Left renal cortex interstitium (tissue), 4 donors: ENCODE measurements at regions not wholly inside any gene's neighbourhood (a gene's known extent, or its start where the extent isn't known, plus 50 kb on each side); places are given as distances from the start of the nearest gene placed in this dataset.
"Not testable (repeated sequence)": the region's sequence is repeated elsewhere in the genome, so short reads cannot be mapped to it uniquely, and the experiment has no call there.

Experiments
- DNase-seq, 4 donors: peaks; one replicate each; pipeline ENCODE4 v3.0.0-alpha.2; 2013; ENCODE audit warnings: low read depth in 4 of 4, low spot score in 2 of 4, missing footprints in 1 of 4

GRCh38 chr4:63123441-63123840 is 1285.8 kb downstream of the TECRL start:
- DNase-seq = no peak

- no peak for DNase-seq
Measured at GRCh38 chr4:63122955-63123354, 1286.3 kb downstream of the TECRL start.

- DNase-seq = no peak
Measured at GRCh38 chr4:63106600-63106999, 1302.7 kb downstream of the TECRL start.

GRCh38 chr4:63105839-63106238 is 1303.4 kb downstream of the TECRL start:
- no peak for DNase-seq

GRCh38 chr4:63090641-63091040 is 1318.6 kb downstream of the TECRL start:
- no peak for DNase-seq

DNA sequence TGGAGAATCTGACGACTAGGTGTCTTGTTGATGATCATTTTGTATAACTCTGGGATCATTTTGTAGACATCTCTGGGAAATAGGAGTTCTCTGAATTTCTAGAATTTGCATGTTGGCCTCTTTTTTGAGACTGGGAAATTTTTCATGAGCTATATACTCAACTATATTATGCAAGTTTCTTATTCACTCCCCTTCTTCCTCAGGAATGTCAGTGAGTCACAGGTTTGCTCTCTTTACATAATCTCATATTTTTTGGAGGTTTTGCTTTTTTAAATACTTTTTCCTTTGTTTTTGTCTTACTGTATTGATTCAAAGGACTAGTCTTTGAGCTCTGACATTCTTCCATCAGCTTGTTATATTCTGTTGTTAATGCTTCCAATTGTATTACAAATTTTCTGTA is 1324.2 kb downstream of the TECRL start:
- DNase-seq = no peak

DNA sequence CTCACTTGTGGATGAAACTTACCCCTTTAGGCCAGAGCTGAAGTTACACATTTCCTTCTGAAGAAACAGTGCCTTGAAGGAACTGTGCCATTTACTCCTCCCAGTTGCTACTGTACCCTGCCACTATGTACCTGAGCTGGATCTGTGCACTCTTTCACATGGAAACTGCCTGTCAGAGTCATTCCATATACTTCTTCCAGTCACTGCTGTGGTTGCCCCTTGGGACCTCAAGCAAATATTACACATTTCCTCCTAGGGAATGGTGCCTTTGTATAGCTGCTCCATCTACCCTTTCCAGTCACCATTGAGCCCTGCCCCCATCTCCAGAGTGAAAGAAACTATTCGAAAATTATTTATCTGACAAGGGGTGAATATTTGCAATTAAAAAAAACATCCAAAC is 1328.3 kb downstream of the TECRL start:
- DNase-seq = no peak

- no peak for DNase-seq
Measured at GRCh38 chr4:63063760-63064159, 1345.5 kb downstream of the TECRL start.

DNA sequence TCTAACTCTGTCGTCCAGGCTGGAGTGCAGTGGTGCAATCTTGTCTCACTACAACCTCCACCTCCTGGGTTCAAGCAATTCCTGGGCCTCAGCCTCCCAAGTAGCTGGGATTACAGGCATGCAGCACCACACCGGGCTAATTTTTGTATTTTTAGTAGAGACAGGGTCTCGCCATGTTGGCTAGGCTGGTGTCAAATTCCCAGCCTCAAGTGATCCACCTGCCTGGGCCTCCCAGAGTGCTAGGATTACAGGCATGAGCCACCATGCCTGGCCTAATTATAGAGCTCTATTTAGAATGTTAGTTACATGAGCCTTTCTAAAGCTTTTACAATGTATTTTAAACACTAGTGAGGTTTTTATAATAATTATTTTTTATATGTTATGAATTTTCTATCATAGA is 1346.4 kb downstream of the TECRL start:
- DNase-seq = not testable (repeated sequence)

DNA sequence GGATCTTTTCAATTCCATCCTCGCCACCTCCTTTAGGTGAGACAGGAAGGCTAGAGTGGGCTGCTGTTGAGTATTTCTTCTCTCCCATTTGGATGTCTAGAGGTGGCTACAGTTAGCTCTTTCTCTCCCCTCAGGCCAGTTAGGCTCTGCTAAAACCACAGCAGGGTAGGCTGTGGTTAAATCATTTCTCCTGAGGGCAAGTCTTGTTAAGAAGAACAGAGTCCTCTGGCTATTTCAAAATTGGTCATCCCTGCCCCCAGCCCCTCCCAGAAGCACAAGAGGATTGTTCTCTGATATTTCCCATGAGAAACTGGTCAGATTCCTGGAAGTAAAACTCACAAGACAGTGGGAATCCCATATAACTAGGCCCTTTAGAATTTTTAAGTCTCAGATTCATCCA is 1359.5 kb downstream of the TECRL start:
- DNase-seq = no peak

DNA sequence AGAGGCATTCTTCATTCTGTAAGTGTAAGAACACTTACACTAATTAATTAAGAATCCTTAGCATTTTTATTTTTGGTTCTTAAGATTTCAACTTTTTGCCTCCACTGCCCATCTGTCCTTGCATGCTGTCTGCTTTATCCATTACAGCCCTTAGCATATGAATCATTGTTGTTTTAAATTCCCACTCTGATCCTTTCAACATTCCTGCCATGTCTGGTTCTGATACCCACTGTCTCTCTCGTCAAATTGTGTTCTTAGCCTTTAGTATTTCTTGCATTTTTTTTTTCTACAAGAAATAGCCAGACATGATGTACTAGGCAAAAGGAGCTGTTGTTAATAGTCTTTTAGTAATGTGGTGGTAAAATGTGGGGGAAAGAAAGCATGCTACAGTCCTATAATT is 1360.0 kb downstream of the TECRL start:
- no peak for DNase-seq

DNA sequence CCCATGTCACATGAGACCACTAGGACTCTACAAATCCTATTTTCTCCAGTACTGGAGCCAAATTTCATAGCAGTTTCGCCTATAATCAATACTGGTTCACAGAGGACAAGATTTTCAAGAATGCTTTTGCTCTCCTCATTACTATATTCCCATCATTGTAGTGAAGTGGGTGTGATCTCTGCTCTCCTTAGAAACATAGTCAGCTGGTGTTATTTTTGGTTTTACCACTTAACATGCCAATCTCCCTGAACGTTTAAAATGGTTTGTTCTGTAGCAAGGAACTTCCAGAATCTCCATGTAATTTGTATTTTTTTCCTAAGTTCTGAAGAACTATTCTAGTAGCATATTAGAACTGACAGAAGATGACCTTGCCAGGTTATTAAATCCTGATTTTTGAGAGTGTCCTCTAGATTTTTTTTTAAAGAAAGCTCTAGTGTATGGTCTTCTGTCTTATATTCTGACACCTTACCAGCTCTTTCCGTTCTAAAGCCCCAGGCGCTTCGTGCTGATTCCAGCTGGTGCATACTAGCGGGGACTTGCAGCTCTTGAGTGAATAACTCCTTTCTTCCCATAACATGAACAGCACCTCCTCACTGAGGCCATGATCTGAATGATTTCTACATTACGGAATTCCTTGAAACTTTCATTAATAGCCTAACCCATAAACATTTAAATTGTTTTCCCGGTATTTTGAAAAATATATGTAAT is 1372.9 kb downstream of the TECRL start:
- no peak for DNase-seq

DNA sequence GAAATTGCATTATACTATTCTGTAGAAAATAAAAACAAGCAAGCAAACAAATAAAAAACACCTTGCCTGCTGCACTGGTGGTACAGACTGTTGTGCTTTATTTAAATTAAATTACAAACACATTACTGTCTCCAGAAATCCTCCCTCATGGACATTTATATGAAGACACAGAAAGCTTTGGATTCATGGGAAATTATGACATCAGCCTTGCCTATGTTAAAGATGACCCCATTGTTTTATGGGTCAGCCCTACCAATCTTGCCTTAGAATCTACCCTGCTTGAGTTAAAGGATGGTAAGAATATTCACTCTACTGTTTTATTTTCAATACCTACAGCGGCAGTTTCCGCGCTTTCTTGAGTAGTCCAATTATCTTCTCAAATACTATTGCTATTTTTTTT is 1379.9 kb downstream of the TECRL start:
- DNase-seq = no peak

GRCh38 chr4:63020661-63021060 is 1388.6 kb downstream of the TECRL start:
- DNase-seq = no peak

- no peak for DNase-seq
Measured at GRCh38 chr4:63017300-63017699, 1392.0 kb downstream of the TECRL start.

GRCh38 chr4:62970846-62971245 is 1438.4 kb downstream of the TECRL start:
- DNase-seq = no peak

- DNase-seq = no peak
Measured at GRCh38 chr4:62960415-62960814, 1448.8 kb downstream of the TECRL start.

GRCh38 chr4:62953752-62954151 is 1455.5 kb downstream of the TECRL start:
- no peak for DNase-seq

DNA sequence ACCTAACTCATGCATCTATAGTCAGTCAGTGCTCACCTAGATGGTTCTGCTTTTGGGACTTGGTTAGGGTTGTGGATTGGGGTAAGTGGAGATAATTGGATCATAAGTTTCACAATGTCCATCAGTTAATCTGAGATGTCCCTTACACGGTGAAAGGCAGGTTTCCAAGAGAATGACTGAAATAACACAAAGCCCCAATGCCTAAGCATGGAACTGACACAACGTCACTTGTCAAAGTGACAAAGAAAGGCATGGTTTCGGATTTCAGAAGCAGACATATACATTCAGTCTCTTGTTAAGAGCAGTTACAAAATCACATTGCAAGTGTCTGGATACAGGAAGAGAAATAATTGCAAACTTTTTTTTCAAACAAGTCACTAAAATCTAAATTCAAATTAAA is 1456.9 kb downstream of the TECRL start:
- DNase-seq = no peak

DNA sequence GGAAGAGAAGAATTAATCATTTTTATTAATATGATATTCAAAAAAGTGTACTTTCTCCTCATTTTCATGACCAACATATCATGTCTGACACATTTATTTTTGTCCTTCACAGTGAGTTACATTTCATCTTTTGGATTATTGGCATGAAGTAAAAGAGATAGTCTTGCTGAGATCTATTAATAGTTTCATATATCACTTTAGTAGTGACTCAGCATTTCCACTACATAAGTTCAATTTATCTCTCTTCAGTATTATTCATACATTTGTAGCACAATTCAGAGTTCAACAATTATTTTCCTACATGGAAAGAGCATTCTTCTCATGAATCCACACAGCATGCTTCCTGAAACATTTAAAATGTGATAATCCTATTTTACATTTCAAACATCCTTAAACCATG is 1461.1 kb downstream of the TECRL start:
- no peak for DNase-seq

DNA sequence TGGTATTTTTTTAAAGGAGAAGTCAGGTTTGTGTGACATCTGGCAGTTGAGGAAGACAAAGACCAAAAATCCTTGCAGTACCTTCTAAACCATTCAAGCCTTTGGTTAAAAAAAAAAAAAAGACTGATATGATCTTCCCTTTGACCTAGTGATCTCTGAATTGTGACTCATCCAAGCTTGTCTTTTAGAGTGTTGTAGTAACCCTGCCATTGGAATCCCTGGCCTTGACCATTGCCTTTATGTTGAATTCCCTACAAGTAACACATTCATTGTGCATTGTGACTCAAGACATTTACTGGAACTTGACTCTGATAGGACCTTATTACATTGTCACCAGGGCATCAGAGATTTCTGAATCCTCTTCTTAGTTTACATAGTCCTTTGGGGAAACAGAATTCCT is 1469.0 kb downstream of the TECRL start:
- no peak for DNase-seq

DNA sequence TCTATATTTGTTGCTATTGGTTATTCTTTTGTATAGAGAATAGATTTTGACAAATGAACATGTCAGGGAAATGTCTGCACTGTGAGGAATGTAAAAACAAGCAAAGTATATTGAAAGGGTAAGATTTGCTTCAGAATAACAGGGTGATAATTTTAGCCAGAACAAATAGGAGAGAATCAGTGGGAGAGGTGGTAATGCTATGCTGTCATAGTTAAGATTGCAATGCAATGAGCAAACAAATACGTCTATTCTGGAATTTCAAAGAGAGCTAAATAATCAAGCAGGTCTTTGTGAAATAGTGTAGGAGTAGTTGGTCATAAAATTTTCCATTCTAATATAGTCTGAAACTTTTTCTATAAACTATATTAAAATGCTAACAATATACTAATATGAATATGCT is 1478.4 kb downstream of the TECRL start:
- no peak for DNase-seq

GRCh38 chr4:62928483-62928882 is 1480.8 kb downstream of the TECRL start:
- no peak for DNase-seq
